Fibroblast of mammary gland (primary cell): ENCODE measurements at regions not wholly inside any gene's neighbourhood (a gene's known extent, or its start where the extent isn't known, plus 50 kb on each side); places are given as distances from the start of the nearest gene placed in this dataset.

ENCODE experiments used
- DNase-seq: peaks from one replicate; pipeline ENCODE4 v3.0.0-alpha.2; 2010; ENCODE audit warnings: low read depth
- H3K4me3 ChIP-seq: 2 replicates; pipeline ENCODE4 v1.5.1; 2011; ENCODE audit warnings: low read depth, mild to moderate bottlenecking, low read length, moderate library complexity; ENCODE audit not compliant: control insufficient read depth
- CTCF ChIP-seq: conservative IDR thresholded peaks from 2 replicates; pipeline ENCODE4 v1.5.1; 2011; ENCODE audit warnings: low read depth, low read length, inconsistent platforms; ENCODE audit not compliant: control insufficient read depth, insufficient read depth

DNA sequence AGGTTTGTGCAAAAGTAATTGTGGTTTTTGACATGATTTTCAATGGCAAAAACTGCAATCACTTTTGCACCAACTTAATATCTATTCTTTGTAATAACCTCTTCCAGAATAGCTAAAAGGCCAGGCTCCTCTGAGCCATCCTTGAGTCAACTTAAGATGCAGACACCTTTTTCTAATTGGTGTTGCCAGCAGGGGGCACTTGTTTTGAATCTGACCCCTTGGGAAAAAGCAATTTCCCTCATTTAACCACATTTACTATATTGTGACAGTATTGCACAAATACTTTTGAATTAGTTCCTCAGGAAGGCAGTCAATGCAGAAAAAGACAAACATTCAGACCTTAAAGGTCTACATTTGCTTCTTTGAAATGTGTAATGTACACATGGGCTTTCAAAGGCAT, 78.6 kb upstream of the GALNT5 start:
- H3K4me3 ChIP-seq = no peak overlapping the region
- no peak for DNase-seq
- TF ChIP-seq CTCF = peak; percentile 23

DNA sequence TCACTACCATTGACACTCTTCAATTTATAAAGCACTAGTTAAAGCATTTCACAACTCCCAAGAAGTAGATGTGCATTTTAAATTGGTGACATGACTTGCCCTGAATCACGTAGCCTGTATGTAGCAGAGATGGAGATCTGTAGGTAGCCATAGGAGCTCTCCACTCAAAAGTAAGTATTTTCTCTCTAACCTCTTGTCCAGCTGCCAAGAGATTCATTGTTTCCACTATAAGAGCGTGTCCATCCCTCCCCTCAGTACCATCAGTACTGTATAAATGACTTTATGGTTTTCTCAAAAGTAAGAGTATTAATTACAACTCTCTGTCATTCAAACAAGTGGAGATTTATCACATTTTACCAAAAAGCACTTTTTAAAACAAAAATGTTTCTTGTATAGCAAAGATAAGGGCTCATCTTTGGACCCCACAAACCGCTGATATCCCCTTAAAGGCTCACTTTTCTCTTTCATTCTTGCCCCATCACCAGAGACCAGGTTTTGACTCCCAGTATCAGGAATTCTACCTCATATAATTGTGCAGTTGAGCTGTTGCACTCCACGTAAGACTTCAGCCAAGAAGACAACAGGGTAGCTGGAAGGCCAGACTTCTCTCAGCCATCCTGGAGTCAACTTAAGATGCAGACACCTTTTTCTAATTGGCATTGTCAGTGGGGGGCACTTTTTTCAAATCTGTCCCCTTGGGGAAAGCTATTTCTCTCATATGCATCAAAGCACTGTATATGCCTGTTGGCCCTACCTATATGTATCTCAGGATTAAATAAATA, 78.0 kb upstream of the GALNT5 start:
- TF ChIP-seq CTCF = no peak
- no peak for DNase-seq
- no peak overlapping the region for H3K4me3 ChIP-seq

- TF ChIP-seq CTCF = no peak
- H3K4me3 ChIP-seq = no peak overlapping the region
- DNase-seq = no peak
Observed at GRCh38 chr2:157180359-157180758, 77.1 kb upstream of the GALNT5 start.

GRCh38 chr2:157181234-157181633, 76.3 kb upstream of the GALNT5 start:
- H3K4me3 ChIP-seq = no peak overlapping the region
- TF ChIP-seq CTCF = no peak
- peak; percentile 32 for DNase-seq

DNA sequence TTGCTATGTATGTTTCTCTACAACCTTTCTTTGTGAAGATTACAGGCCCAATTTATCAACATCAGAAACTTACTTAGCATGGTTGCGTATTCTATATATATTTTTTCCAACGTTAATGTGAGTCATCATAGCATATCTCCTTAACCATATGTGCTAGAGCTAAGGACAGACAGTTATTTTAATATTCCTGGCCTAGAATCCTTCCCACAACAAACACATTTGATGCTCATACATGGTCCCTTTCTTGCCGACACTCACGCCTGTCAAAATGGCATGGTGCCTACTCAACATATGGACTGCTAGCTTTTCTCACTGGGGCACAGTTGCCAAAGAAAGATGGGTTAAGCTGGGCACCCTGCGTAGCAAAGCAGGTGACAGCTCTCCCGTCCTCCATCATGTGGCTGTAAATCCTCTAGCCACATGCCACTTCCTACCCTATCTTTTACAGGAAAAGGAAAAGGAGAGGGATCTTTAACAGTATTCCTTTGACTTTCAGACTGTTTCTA, 75.2 kb upstream of the GALNT5 start:
- no peak for TF ChIP-seq CTCF
- peak; percentile 38 for DNase-seq
- no peak overlapping the region for H3K4me3 ChIP-seq

DNA sequence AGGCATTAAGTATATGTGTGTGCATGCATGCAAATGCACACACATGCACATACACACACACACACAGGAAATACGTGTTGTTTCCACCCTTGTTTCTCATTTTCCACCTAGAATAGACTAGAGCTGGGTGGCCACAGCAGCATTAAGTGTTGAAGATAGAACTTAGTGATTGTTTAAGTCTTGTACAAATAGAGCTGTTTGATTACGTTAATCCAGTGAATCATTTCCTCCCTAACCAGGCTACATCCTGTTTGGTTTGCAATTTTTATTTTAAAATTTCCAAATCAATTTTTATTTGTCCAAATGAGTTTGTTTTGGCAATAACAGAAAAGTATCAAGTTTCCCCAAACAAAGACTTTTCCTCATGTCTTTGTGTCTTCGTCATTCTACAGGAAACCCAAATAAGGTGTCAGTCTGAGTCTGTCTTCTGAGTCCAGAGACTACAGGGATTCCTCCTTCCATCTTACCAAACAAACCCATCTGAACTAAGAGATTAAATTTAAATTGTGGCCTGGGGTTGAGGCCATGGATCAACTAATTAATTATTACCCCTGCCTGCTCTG, 74.6 kb upstream of the GALNT5 start:
- no peak for TF ChIP-seq CTCF
- DNase-seq = peak; percentile 96
- no peak overlapping the region for H3K4me3 ChIP-seq
